ENCODE measurements at regions not wholly inside any gene's neighbourhood (a gene's known extent, or its start where the extent isn't known, plus 50 kb on each side); places are given as distances from the start of the nearest gene placed in this dataset.

DNA sequence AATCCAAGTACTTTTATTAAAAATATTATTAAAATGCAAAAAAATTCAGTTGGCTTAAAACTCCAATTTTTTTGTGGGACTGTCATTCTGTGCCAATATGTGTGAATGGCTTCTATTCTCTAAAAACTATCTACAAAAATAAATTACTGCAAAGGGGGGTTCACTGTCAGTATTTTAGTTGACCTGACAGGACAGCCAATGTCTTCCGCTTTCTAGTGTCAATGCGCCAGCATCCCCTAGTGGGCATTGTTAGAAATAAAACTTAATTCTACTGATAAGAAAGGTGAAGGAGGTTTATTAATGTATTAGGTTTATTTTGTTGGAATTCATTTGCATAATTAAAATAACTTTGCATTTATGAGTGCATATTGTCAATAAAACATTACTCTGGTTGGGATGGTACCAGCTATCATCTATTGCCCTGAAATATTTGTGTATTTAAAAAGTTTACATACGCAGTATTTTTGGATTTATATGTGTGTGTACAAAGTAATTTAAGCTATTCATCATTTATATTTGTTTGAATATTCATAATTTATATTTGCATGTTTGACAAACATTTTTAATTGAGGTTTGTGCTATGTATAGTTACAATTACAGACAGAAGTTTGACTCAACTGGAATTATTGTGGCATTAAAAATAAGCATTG lies 527.2 kb downstream of the FLRT2 start:
- CTCF ChIA-PET (ENCODE audit: low intra/inter-chr PET ratio, low total read pairs), result no interaction called here
- no peaks in the 10 kb centered on the region for H3K36me3 ChIP-seq (replicated peaks in 1 of 2; ENCODE audit: control insufficient read depth in 1 of 2, insufficient read depth in 2 of 2, low read length in 2 of 2)
- WGBS (ENCODE audit: low lambda C conversion rate), result 35% methylated on average over 3 of the region's 3 CpGs
- no TSS peak for BruUV-seq (replicated peaks)
- H3K79me2 ChIP-seq (ENCODE audit: insufficient read depth, low read length), result no peaks in the 10 kb centered on the region
- DNase-seq (ENCODE audit: low spot score) (peak; percentile 6), FAIRE-seq (no peak), ATAC-seq (no peak)
- H4K20me1 ChIP-seq (ENCODE audit: insufficient read depth, low read length), result no peaks in the 10 kb centered on the region
- H3K27ac ChIP-seq (ENCODE audit: extremely low read length, insufficient read depth, low read length), result no peak overlapping the region
- H2AFZ ChIP-seq (ENCODE audit: low read length), result no peak overlapping the region
- intact Hi-C loops (cut with micrococcal nuclease; ENCODE audit: unreplicated experiment), result loop anchor here (2.0 to 5.0 kb wide), 2 partner anchors 188 to 845 kb away; no protein-coding TSS in a partner anchor
- no peaks in the 10 kb centered on the region for H3K4me1 ChIP-seq (ENCODE audit: insufficient read depth, low read length)
- in situ Hi-C loops (cut with HindIII; ENCODE audit: extremely low pct_ligation_motif_present, low pct_unique_long_range_greater_than_20kb), result no loop called here
- POLR2A ChIA-PET, result no interaction called here
- no peaks in the 10 kb centered on the region for H3K27me3 ChIP-seq (ENCODE audit: control insufficient read depth in 1 of 2, insufficient read depth in 2 of 2, low read length in 2 of 2)
- no peak overlapping the region for H3K9ac ChIP-seq (ENCODE audit: insufficient read depth, low read depth, low read length)
- H3K9me3 ChIP-seq (ENCODE audit: low read length), result no peaks in the 10 kb centered on the region
- H3K4me2 ChIP-seq (ENCODE audit: low read depth, low read length), result no peak overlapping the region
- no peak overlapping the region for H3K4me3 ChIP-seq (replicated peaks in 1 of 3; ENCODE audit: insufficient read depth in 1 of 3, low read depth in 2 of 3, low read length in 3 of 3)
- TF ChIP-seq FOXP4 (CRISPR knock-in tag; IDR thresholded peaks at IDR 0.05) (no peak), DRAP1 (CRISPR knock-in tag; IDR thresholded peaks at IDR 0.05) (no peak), EEA1 (CRISPR knock-in tag; IDR thresholded peaks at IDR 0.05; ENCODE audit: borderline replicate concordance) (no peak), REPIN1 (CRISPR knock-in tag; IDR thresholded peaks at IDR 0.05; ENCODE audit: borderline replicate concordance, low read depth) (no peak), STAG1 (CRISPR knock-in tag; IDR thresholded peaks at IDR 0.05) (peak; percentile 74), TEF (CRISPR knock-in tag; IDR thresholded peaks at IDR 0.05) (no peak), CTCF (CRISPR knock-in tag; IDR thresholded peaks at IDR 0.05) (peak; percentile 58), ZNF678 (CRISPR knock-in tag; IDR thresholded peaks at IDR 0.05) (no peak)
- TF ChIP-seq, protein P1, sequence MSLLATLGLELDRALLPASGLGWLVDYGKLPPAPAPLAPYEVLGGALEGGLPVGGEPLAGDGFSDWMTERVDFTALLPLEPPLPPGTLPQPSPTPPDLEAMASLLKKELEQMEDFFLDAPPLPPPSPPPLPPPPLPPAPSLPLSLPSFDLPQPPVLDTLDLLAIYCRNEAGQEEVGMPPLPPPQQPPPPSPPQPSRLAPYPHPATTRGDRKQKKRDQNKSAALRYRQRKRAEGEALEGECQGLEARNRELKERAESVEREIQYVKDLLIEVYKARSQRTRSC (CRISPR knock-in tag; IDR thresholded peaks at IDR 0.05; ENCODE audit: low read depth), result no peak
- TF ChIP-seq, protein P2, sequence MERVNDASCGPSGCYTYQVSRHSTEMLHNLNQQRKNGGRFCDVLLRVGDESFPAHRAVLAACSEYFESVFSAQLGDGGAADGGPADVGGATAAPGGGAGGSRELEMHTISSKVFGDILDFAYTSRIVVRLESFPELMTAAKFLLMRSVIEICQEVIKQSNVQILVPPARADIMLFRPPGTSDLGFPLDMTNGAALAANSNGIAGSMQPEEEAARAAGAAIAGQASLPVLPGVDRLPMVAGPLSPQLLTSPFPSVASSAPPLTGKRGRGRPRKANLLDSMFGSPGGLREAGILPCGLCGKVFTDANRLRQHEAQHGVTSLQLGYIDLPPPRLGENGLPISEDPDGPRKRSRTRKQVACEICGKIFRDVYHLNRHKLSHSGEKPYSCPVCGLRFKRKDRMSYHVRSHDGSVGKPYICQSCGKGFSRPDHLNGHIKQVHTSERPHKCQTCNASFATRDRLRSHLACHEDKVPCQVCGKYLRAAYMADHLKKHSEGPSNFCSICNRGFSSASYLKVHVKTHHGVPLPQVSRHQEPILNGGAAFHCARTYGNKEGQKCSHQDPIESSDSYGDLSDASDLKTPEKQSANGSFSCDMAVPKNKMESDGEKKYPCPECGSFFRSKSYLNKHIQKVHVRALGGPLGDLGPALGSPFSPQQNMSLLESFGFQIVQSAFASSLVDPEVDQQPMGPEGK (CRISPR knock-in tag; IDR thresholded peaks at IDR 0.05), result no peak
- TF ChIP-seq, protein P3, sequence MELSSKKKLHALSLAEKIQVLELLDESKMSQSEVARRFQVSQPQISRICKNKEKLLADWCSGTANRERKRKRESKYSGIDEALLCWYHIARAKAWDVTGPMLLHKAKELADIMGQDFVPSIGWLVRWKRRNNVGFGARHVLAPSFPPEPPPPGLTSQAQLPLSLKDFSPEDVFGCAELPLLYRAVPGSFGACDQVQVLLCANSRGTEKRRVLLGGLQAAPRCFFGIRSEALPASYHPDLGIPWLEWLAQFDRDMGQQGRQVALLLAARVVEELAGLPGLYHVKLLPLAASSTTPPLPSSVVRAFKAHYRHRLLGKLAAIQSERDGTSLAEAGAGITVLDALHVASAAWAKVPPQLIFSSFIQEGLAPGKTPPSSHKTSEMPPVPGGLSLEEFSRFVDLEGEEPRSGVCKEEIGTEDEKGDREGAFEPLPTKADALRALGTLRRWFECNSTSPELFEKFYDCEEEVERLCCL (CRISPR knock-in tag; IDR thresholded peaks at IDR 0.05; ENCODE audit: borderline replicate concordance), result no peak
- TF ChIP-seq, protein P4, sequence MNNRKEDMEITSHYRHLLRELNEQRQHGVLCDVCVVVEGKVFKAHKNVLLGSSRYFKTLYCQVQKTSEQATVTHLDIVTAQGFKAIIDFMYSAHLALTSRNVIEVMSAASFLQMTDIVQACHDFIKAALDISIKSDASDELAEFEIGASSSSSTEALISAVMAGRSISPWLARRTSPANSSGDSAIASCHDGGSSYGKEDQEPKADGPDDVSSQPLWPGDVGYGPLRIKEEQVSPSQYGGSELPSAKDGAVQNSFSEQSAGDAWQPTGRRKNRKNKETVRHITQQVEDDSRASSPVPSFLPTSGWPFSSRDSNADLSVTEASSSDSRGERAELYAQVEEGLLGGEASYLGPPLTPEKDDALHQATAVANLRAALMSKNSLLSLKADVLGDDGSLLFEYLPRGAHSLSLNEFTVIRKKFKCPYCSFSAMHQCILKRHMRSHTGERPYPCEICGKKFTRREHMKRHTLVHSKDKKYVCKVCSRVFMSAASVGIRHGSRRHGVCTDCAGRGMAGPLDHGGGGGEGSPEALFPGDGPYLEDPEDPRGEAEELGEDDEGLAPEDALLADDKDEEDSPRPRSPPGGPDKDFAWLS (CRISPR knock-in tag; IDR thresholded peaks at IDR 0.05; ENCODE audit: borderline replicate concordance), result no peak
